ENCODE measurements at regions not wholly inside any gene's neighbourhood (a gene's known extent, or its start where the extent isn't known, plus 50 kb on each side); places are given as distances from the start of the nearest gene placed in this dataset.
A peak's percentile ranks its signal among the peaks of the same experiment; 100 is the strongest.
"Not testable (repeated sequence)": the region's sequence is repeated elsewhere in the genome, so short reads cannot be mapped to it uniquely, and the experiment has no call there.

DNA sequence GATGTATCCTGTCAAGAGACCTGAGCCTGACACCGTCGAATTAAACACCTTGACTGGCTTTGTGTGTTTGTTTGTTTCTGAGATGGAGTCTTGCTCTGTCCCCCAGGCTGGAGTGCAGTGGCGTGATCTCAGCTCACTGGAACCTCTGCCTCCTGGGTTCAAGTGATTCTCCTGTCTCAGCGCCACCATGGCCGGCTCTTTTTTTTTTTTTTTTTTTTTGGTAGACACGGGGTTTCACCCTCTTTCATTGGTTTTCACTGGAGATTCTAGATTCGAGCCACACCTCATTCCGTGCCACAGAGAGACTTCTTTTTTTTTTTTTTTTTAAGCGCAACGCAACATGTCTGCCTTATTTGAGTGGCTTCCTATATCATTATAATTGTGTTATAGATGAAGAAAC is 2054.7 kb upstream of the TPTE start:
- H3K36me3 ChIP-seq; intact Hi-C loops (cut with DNase I); H3K27ac ChIP-seq; H3K27me3 ChIP-seq; H3K9me3 ChIP-seq; H3K4me3 ChIP-seq; H3K4me1 ChIP-seq; DNase-seq: not testable (repeated sequence)
- WGBS (ENCODE audit: insufficient coverage, low coverage, low lambda C conversion rate, missing lambda C conversion rate) = 66% methylated on average over 5 of the region's 10 CpGs
- peak in 2 of 4 donors; percentile 21 to 41 for ATAC-seq

Small RNA genes lying in the stretch of these regions (microRNA-seq; reads per million reads assigned to microRNA genes)
- gene MIR6724-3 (0 reads per million in 2 donors), gene MIR6724-4 (0 reads per million in 2 donors)

Small RNA genes lying in the stretch of these regions (small RNA-seq; reads per million reads assigned to genes)
- gene MIR6724-3 = 0 reads per million in 2 experiments
- gene MIR6724-4 = 0 reads per million in 2 experiments
- gene RF01518 = 0 reads per million in 2 experiments
- 0 reads per million in 2 experiments for gene RNA5-8SN2
